Loucy (cell line): ENCODE measurements at regions not wholly inside any gene's neighbourhood (a gene's known extent, or its start where the extent isn't known, plus 50 kb on each side); places are given as distances from the start of the nearest gene placed in this dataset.
A peak's percentile ranks its signal among the peaks of the same experiment; 100 is the strongest.

Experiments
- H2AFZ ChIP-seq: fragments of 200-600 bp; sonication (generic); 2 replicates; pipeline ENCODE4 v1.6.0; 2016; ENCODE audit warnings: antibody characterized with exemption, mild to moderate bottlenecking, low read length, moderate library complexity
- H3F3A ChIP-seq: fragments of 200-600 bp; 2 replicates; pipeline ENCODE4 v1.6.0; 2016; ENCODE audit warnings: antibody characterized with exemption, low read depth, mild to moderate bottlenecking
- H3K27me3 ChIP-seq: fragments of 200-600 bp; sonication (generic); 2 replicates; pipeline ENCODE4 v1.6.1; 2014; ENCODE audit warnings: low read length, mild to moderate bottlenecking; ENCODE audit not compliant: insufficient read depth, poor library complexity, severe bottlenecking
- H3K36me3 ChIP-seq: fragments of 200-600 bp; sonication (generic); 2 replicates; pipeline ENCODE4 v1.6.1; 2016; ENCODE audit warnings: low read length; ENCODE audit not compliant: insufficient read depth
- H3K4me1 ChIP-seq: fragments of 200-600 bp; sonication (generic); 2 replicates; pipeline ENCODE4 v1.5.1; 2014; ENCODE audit warnings: low read length, mild to moderate bottlenecking; ENCODE audit not compliant: insufficient read depth, poor library complexity, severe bottlenecking
- H3K4me2 ChIP-seq: fragments of 200-600 bp; sonication (generic); 2 replicates; pipeline ENCODE4 v1.6.0; 2014; ENCODE audit warnings: antibody characterized with exemption, low read length, low read depth, mild to moderate bottlenecking; ENCODE audit not compliant: poor library complexity, severe bottlenecking
- H3K4me3 ChIP-seq: fragments of 200-600 bp; sonication (generic); 2 replicates; pipeline ENCODE4 v1.5.1; 2014; ENCODE audit warnings: low read length, mild to moderate bottlenecking, mixed read lengths; ENCODE audit not compliant: poor library complexity, severe bottlenecking
- H3K79me2 ChIP-seq: fragments of 200-600 bp; sonication (generic); 2 replicates; pipeline ENCODE4 v1.6.1; 2014; ENCODE audit warnings: low read length; ENCODE audit not compliant: insufficient read depth
- H3K9ac ChIP-seq: fragments of 200-600 bp; sonication (generic); 2 replicates; pipeline ENCODE4 v1.6.0; 2014; ENCODE audit warnings: mild to moderate bottlenecking, low read depth, low read length, moderate library complexity; ENCODE audit not compliant: poor library complexity, severe bottlenecking
- H3K9me2 ChIP-seq: fragments of 200-600 bp; sonication (generic); replicated peaks from 2 replicates; pipeline ENCODE4 v1.6.1; 2016; ENCODE audit warnings: low read depth, low read length, mixed read lengths
- H3K9me3 ChIP-seq: fragments of 200-600 bp; sonication (generic); 2 replicates; pipeline ENCODE4 v1.6.1; 2014; ENCODE audit warnings: mild to moderate bottlenecking, antibody characterized with exemption, low read length, low read depth; ENCODE audit not compliant: insufficient read depth
- H4K20me1 ChIP-seq: fragments of 200-600 bp; sonication (generic); 2 replicates; pipeline ENCODE4 v1.6.0; 2014; ENCODE audit warnings: antibody characterized with exemption, low read length, mild to moderate bottlenecking; ENCODE audit not compliant: insufficient read depth, poor library complexity, severe bottlenecking
- EZH2phosphoT487 ChIP-seq: fragments of 200-600 bp; IDR thresholded peaks from 2 replicates; pipeline ENCODE4 v1.6.1; 2018; ENCODE audit warnings: antibody characterized with exemption, mild to moderate bottlenecking, moderate library complexity, borderline replicate concordance
- TF ChIP-seq, protein P1 (sequence below): fragments of 200-600 bp; sonication (generic); conservative IDR thresholded peaks from 2 replicates; pipeline ENCODE4 v1.5.1; 2014; ENCODE audit warnings: mild to moderate bottlenecking, antibody characterized with exemption, low read length

DNA sequence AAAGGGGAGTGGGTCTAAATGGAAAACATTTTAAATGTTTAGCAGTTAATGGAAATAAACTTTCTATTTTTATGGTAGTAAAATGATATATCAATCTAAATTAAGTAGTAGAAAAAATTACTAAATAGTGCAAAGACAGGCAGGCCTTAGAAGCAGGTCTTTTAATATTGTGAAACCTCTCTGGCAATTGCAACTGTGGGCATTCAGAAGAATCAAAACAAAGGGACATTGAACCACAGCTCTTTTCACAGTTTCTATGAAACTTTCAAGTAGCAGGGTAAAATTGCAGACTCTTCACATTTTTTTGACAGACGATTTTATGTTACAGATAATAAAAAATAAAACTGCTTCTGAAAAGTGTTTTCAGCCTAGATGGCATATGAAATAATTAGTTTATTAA is 533.7 kb downstream of the BCKDHB start:
- Histone ChIP-seq H3K79me2 (no peaks in the 10 kb centered on the region), H3K9me3 (no peaks in the 10 kb centered on the region), H3K4me3 (no peak overlapping the region), H3K4me1 (peaks cover 5% of the 10 kb centered on the region), H2AFZ (no peak overlapping the region), H3K9ac (no peak overlapping the region), H3K27me3 (no peaks in the 10 kb centered on the region), H3K4me2 (no peak overlapping the region), H3K9me2 (no peaks in the 10 kb centered on the region), H4K20me1 (no peaks in the 10 kb centered on the region), H3K36me3 (no peaks in the 10 kb centered on the region), H3F3A (no peaks in the 10 kb centered on the region)
- TF ChIP-seq EZH2phosphoT487: no peak
- TF ChIP-seq, protein P1, sequence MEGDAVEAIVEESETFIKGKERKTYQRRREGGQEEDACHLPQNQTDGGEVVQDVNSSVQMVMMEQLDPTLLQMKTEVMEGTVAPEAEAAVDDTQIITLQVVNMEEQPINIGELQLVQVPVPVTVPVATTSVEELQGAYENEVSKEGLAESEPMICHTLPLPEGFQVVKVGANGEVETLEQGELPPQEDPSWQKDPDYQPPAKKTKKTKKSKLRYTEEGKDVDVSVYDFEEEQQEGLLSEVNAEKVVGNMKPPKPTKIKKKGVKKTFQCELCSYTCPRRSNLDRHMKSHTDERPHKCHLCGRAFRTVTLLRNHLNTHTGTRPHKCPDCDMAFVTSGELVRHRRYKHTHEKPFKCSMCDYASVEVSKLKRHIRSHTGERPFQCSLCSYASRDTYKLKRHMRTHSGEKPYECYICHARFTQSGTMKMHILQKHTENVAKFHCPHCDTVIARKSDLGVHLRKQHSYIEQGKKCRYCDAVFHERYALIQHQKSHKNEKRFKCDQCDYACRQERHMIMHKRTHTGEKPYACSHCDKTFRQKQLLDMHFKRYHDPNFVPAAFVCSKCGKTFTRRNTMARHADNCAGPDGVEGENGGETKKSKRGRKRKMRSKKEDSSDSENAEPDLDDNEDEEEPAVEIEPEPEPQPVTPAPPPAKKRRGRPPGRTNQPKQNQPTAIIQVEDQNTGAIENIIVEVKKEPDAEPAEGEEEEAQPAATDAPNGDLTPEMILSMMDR: no peak

DNA sequence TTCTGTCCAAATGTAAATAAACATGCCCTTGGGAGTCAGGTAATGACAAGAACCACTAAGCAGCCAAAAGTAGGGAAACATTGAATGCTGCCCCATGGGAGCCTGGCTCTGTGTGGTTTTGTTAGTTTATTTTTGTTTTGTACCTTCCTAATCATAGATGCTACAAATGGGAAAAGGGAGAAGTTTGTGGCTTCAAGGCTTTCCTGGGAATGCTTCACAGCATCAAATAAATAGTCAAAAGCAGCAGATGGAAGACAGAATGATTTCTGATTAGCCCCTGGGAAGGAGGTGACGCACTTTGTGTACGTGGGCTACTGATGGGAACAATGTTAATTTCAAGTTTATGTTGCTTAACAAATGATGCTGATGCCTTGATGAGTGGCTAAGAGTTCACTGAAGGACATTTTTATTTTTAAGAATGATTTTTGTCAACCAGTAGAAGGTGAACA is 532.7 kb downstream of the BCKDHB start:
- H3K4me2 ChIP-seq: peak overlapping the region; percentile 37
- H3K9me2 ChIP-seq: no peaks in the 10 kb centered on the region
- H3K4me3 ChIP-seq: no peak overlapping the region
- no peaks in the 10 kb centered on the region for H4K20me1 ChIP-seq
- H3K36me3 ChIP-seq: no peaks in the 10 kb centered on the region
- peaks cover 5% of the 10 kb centered on the region for H3K4me1 ChIP-seq
- H3F3A ChIP-seq: no peaks in the 10 kb centered on the region
- H2AFZ ChIP-seq: 0 out of 2 replicates have a peak overlapping the region, but pooled peaks have one; percentile 65
- TF ChIP-seq, protein P1: no peak
- no peak for TF ChIP-seq EZH2phosphoT487
- H3K79me2 ChIP-seq: no peaks in the 10 kb centered on the region
- H3K9me3 ChIP-seq: no peaks in the 10 kb centered on the region
- H3K27me3 ChIP-seq: no peaks in the 10 kb centered on the region
- H3K9ac ChIP-seq: no peak overlapping the region

DNA sequence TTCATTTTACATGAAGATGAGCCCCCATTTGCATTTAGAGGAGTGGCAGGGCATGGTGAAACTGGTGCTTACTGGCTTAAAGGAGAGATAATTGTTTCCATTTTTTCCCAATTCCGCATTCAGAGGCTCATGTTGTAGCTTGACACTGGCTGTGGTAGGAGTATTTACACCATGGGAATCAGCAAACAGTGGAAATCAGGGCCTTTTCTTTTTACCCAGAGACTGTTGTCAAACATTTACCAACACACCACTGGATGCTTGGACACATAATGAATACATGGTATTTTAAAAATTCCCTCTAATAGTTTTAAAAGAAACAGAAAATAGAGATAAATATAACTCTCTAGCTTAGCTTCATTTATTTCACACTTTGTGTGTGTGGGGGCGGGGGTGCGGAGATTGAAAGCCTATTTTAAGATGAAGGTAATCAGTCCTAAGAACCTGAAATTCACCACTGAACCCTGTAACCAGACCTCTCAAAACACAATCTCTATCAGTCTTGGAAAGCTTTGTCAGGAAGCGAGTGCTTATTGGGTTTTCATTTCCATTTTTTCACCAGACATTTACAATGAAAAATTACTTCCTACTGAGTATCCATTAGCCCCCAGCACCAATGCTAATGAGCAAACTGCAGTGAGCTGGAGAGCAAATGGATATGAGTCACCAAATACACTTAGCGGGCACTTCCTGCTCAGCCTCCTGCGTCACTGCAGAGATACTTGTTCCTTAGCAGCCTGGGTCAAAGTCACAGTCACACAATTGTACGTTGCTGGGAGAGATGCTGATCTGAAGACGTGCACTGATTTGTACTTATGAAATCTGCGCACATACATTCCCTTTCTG is 532.0 kb downstream of the BCKDHB start:
- Histone ChIP-seq H4K20me1 (no peaks in the 10 kb centered on the region), H3K4me3 (no peak overlapping the region), H2AFZ (peak overlapping the region; percentile 65), H3K27me3 (no peaks in the 10 kb centered on the region), H3K36me3 (no peaks in the 10 kb centered on the region), H3K9ac (no peak overlapping the region), H3K9me3 (no peaks in the 10 kb centered on the region), H3K4me1 (peaks cover 5% of the 10 kb centered on the region), H3F3A (no peaks in the 10 kb centered on the region), H3K79me2 (no peaks in the 10 kb centered on the region), H3K4me2 (peak overlapping the region; percentile 37), H3K9me2 (no peaks in the 10 kb centered on the region)
- no peak for TF ChIP-seq EZH2phosphoT487
- TF ChIP-seq, protein P1: no peak
